Chondrocyte (in vitro differentiated cells): ENCODE measurements at regions not wholly inside any gene's neighbourhood (a gene's known extent, or its start where the extent isn't known, plus 50 kb on each side); places are given as distances from the start of the nearest gene placed in this dataset.
"Not testable (repeated sequence)": the region's sequence is repeated elsewhere in the genome, so short reads cannot be mapped to it uniquely, and the experiment has no call there.

Source experiments
- DNase-seq: peaks from one replicate; pipeline ENCODE4 v3.0.0; 2021; ENCODE audit warnings: mixed read lengths, low spot score
- H3K27ac Mint-ChIP-seq: one replicate; pipeline ENCODE4 v1.8.0; 2021; ENCODE audit warnings: mild to moderate bottlenecking, moderate library complexity, mixed read lengths; ENCODE audit not compliant: unreplicated experiment
- H3K27me3 Mint-ChIP-seq: 2 replicates; pipeline ENCODE4 v1.8.0; 2021; ENCODE audit warnings: low read depth, mixed read lengths
- H3K36me3 Mint-ChIP-seq: 2 replicates; pipeline ENCODE4 v1.8.0; 2021; ENCODE audit warnings: low read depth, mixed read lengths
- H3K4me1 Mint-ChIP-seq: 2 replicates; pipeline ENCODE4 v1.8.0; 2021; ENCODE audit warnings: low read depth, mild to moderate bottlenecking, mixed read lengths
- H3K4me3 Mint-ChIP-seq: one replicate; pipeline ENCODE4 v1.8.0; 2021; ENCODE audit warnings: mild to moderate bottlenecking, moderate library complexity, mixed read lengths; ENCODE audit not compliant: unreplicated experiment
- H3K9me3 Mint-ChIP-seq: 2 replicates; pipeline ENCODE4 v1.8.0; 2021; ENCODE audit warnings: low read depth, mixed read lengths
- CTCF ChIP-seq: fragments of 200-600 bp; sonication (generic); IDR thresholded peaks from 2 replicates; pipeline ENCODE4 v1.5.0; 2021; ENCODE audit warnings: antibody characterized with exemption, mild to moderate bottlenecking, moderate library complexity

- H3K36me3 Mint-ChIP-seq, result no peaks in the 10 kb centered on the region
- no peak overlapping the region for H3K4me3 Mint-ChIP-seq
- peaks cover 2% of the 10 kb centered on the region for H3K27me3 Mint-ChIP-seq
- H3K4me1 Mint-ChIP-seq, result no peaks in the 10 kb centered on the region
- TF ChIP-seq CTCF, result no peak
- no peak for DNase-seq
- no peak overlapping the region for H3K27ac Mint-ChIP-seq
- H3K9me3 Mint-ChIP-seq, result no peaks in the 10 kb centered on the region
Measured at GRCh38 chr3:163384383-163384782, 1693.9 kb downstream of the SI start.

- Mint-ChIP-seq H3K4me3 (no peak overlapping the region), H3K4me1 (no peaks in the 10 kb centered on the region), H3K9me3 (no peaks in the 10 kb centered on the region), H3K27ac (no peak overlapping the region), H3K27me3 (peaks cover 2% of the 10 kb centered on the region), H3K36me3 (no peaks in the 10 kb centered on the region)
- no peak for TF ChIP-seq CTCF
- DNase-seq, result no peak
Measured at GRCh38 chr3:163382183-163382582, 1696.1 kb downstream of the SI start.

GRCh38 chr3:163368168-163368567 lies 1710.1 kb downstream of the SI start:
- DNase-seq, result no peak
- Mint-ChIP-seq H3K9me3 (no peaks in the 10 kb centered on the region), H3K4me1 (peaks cover 5% of the 10 kb centered on the region), H3K36me3 (no peaks in the 10 kb centered on the region), H3K27me3 (peaks cover 1% of the 10 kb centered on the region), H3K4me3 (no peak overlapping the region), H3K27ac (no peak overlapping the region)
- TF ChIP-seq CTCF, result no peak

- Mint-ChIP-seq H3K9me3 (no peaks in the 10 kb centered on the region), H3K27ac (no peak overlapping the region), H3K4me3 (no peak overlapping the region), H3K4me1 (peaks cover 5% of the 10 kb centered on the region), H3K36me3 (no peaks in the 10 kb centered on the region), H3K27me3 (no peaks in the 10 kb centered on the region)
- no peak for TF ChIP-seq CTCF
- no peak for DNase-seq
Measured at GRCh38 chr3:163364717-163365116, 1713.6 kb downstream of the SI start.

- DNase-seq, result no peak
- Mint-ChIP-seq H3K4me3 (no peak overlapping the region), H3K27me3 (no peaks in the 10 kb centered on the region), H3K9me3 (no peaks in the 10 kb centered on the region), H3K4me1 (no peaks in the 10 kb centered on the region), H3K27ac (no peak overlapping the region), H3K36me3 (no peaks in the 10 kb centered on the region)
- TF ChIP-seq CTCF, result no peak
Measured at GRCh38 chr3:163362151-163362550, 1716.1 kb downstream of the SI start.

GRCh38 chr3:163361357-163361878 lies 1716.9 kb downstream of the SI start:
- H3K36me3 Mint-ChIP-seq, H3K4me1 Mint-ChIP-seq, H3K27ac Mint-ChIP-seq, H3K9me3 Mint-ChIP-seq, H3K4me3 Mint-ChIP-seq, DNase-seq, H3K27me3 Mint-ChIP-seq: not testable (repeated sequence)
